Peyer's patch (tissue), 4 donors: ENCODE measurements at regions not wholly inside any gene's neighbourhood (a gene's known extent, or its start where the extent isn't known, plus 50 kb on each side); places are given as distances from the start of the nearest gene placed in this dataset.
"Not testable (repeated sequence)": the region's sequence is repeated elsewhere in the genome, so short reads cannot be mapped to it uniquely, and the experiment has no call there.

Experiments
- CTCF ChIP-seq, 6 experiments: fragments of 450-650 bp in 4 of 6; fragments of 200-600 bp in 2 of 6; sonication (generic) in 1 of 6; IDR thresholded peaks; one replicate each; pipeline ENCODE4 v1.5.1; 2017 to 2019; ENCODE audit warnings: antibody characterized with exemption in 6 of 6, mild to moderate bottlenecking in 3 of 6, moderate library complexity in 1 of 6
- POLR2A ChIP-seq, 2 donors: fragments of 450-650 bp; IDR thresholded peaks; one replicate each; pipeline ENCODE4 v1.5.1; 2017; ENCODE audit warnings: antibody characterized with exemption in 2 of 2, mild to moderate bottlenecking in 2 of 2, moderate library complexity in 2 of 2

- TF ChIP-seq CTCF, POLR2A (IDR thresholded peaks at IDR 0.05): not testable (repeated sequence)
These were observed 120.7 kb upstream of the ZNF469 start for GRCh38 chr16:88261814-88262605.
